DOHH2 (cell line): ENCODE measurements at regions not wholly inside any gene's neighbourhood (a gene's known extent, or its start where the extent isn't known, plus 50 kb on each side); places are given as distances from the start of the nearest gene placed in this dataset.

ENCODE experiments used
- CTCF ChIP-seq: fragments of 200-600 bp; sonication (generic); IDR thresholded peaks from one replicate; pipeline ENCODE4 v1.5.1; 2014; ENCODE audit warnings: antibody characterized with exemption, mild to moderate bottlenecking, low read depth, low read length; ENCODE audit not compliant: poor library complexity, severe bottlenecking
- EZH2phosphoT487 ChIP-seq: fragments of 200-600 bp; sonication (generic); IDR thresholded peaks from 2 replicates; pipeline ENCODE4 v1.6.1; 2017; ENCODE audit warnings: borderline replicate concordance, mild to moderate bottlenecking, antibody characterized with exemption, low read length, moderate library complexity, mixed read lengths

GRCh38 chr3:152977366-152977765 lies 142.4 kb downstream of the P2RY1 start:
- TF ChIP-seq CTCF (no peak), EZH2phosphoT487 (no peak)
